Esophagus squamous epithelium (tissue), 4 donors: ENCODE measurements at regions not wholly inside any gene's neighbourhood (a gene's known extent, or its start where the extent isn't known, plus 50 kb on each side); places are given as distances from the start of the nearest gene placed in this dataset.

Experiments used
- POLR2A ChIP-seq, 4 donors: fragments of 450-650 bp; IDR thresholded peaks; one replicate each; pipeline ENCODE4 v1.6.1; 2017; ENCODE audit warnings: antibody characterized with exemption in 4 of 4, mild to moderate bottlenecking in 4 of 4, moderate library complexity in 3 of 4
- TF ChIP-seq, protein P1 (sequence below), 6 experiments: fragments of 450-650 bp in 4 of 6; fragments of 200-600 bp in 2 of 6; sonication (generic) in 2 of 6; IDR thresholded peaks; one replicate each; pipeline ENCODE4 v1.5.1; 2016 to 2019; ENCODE audit warnings: antibody characterized with exemption in 6 of 6, mild to moderate bottlenecking in 4 of 6, moderate library complexity in 4 of 6

DNA sequence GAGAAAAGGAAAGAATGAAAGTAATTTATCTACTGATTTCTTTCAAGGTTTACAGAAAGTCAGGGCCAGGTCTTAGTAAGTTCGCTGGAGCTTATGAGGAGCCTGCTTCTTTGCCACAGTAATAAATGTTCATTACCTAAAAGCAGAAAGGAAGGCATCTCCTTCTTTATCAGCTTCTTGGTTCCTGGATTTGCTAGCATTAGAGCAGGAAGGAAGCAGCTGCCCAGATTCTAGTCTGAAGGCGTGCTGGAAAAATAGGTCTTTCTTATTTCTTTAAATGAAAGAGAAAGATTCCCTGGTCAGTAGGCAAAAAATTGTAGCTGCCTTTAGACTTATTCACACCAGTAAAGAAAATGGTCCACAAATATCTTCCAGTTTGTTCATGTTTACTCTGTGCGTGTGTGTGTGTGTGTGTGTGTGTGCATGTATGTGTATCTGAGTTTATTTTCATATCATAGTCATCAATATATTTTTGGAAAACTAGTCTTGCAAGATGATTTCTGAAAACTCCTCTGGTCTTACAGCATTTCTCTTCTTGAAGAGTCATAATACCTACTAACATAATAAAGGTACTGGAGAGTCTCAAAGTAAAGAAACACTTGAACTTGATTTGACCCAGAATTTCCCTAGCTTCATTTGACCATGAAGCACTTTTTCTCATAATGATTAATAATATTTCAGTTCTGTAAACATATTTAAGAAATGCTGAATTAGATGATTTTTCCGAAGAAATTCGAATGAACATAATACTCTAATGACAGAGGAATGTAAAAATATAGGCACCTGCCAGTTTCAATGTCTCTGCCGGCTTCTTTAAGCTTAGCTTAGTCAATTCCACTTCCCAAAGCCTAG is 255.3 kb upstream of the ZPLD1 start:
- no peak for TF ChIP-seq POLR2A (IDR thresholded peaks at IDR 0.05)
- TF ChIP-seq, protein P1, sequence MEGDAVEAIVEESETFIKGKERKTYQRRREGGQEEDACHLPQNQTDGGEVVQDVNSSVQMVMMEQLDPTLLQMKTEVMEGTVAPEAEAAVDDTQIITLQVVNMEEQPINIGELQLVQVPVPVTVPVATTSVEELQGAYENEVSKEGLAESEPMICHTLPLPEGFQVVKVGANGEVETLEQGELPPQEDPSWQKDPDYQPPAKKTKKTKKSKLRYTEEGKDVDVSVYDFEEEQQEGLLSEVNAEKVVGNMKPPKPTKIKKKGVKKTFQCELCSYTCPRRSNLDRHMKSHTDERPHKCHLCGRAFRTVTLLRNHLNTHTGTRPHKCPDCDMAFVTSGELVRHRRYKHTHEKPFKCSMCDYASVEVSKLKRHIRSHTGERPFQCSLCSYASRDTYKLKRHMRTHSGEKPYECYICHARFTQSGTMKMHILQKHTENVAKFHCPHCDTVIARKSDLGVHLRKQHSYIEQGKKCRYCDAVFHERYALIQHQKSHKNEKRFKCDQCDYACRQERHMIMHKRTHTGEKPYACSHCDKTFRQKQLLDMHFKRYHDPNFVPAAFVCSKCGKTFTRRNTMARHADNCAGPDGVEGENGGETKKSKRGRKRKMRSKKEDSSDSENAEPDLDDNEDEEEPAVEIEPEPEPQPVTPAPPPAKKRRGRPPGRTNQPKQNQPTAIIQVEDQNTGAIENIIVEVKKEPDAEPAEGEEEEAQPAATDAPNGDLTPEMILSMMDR (IDR thresholded peaks at IDR 0.05): no peak
